Neural progenitor cell (in vitro differentiated cells): ENCODE measurements at regions not wholly inside any gene's neighbourhood (a gene's known extent, or its start where the extent isn't known, plus 50 kb on each side); places are given as distances from the start of the nearest gene placed in this dataset.

Experiments
- DNase-seq: peaks from one replicate; pipeline ENCODE4 v3.0.0-alpha.2; 2016; ENCODE audit warnings: low spot score
- H2AFZ ChIP-seq: fragments of 200-600 bp; sonication (generic); replicated peaks from 2 replicates; pipeline ENCODE4 v1.6.1; 2016; ENCODE audit warnings: antibody characterized with exemption
- H3F3A ChIP-seq: fragments of 200-600 bp; sonication (generic); 2 replicates; pipeline ENCODE4 v1.6.1; 2016; ENCODE audit warnings: antibody characterized with exemption, low read depth
- H3K27ac ChIP-seq: fragments of 200-600 bp; sonication (generic); 2 replicates; pipeline ENCODE4 v1.5.1; 2016; ENCODE audit warnings: mild to moderate bottlenecking
- H3K27me3 ChIP-seq: fragments of 200-600 bp; sonication (generic); 2 replicates; pipeline ENCODE4 v1.6.1; 2016; ENCODE audit warnings: mild to moderate bottlenecking, moderate library complexity
- H3K36me3 ChIP-seq: fragments of 200-600 bp; sonication (generic); 2 replicates; pipeline ENCODE4 v1.5.1; 2016
- H3K4me1 ChIP-seq: fragments of 200-600 bp; sonication (generic); 2 replicates; pipeline ENCODE4 v1.6.1; 2016; ENCODE audit warnings: mixed run types
- H3K4me2 ChIP-seq: fragments of 200-600 bp; sonication (generic); 2 replicates; pipeline ENCODE4 v1.6.1; 2016
- H3K4me3 ChIP-seq: fragments of 200-600 bp; sonication (generic); 2 replicates; pipeline ENCODE4 v1.5.1; 2016
- H3K79me2 ChIP-seq: fragments of 200-600 bp; sonication (generic); 2 replicates; pipeline ENCODE4 v1.6.1; 2016; ENCODE audit warnings: low read depth
- H3K9ac ChIP-seq: fragments of 200-600 bp; sonication (generic); 2 replicates; pipeline ENCODE4 v1.6.1; 2016
- H3K9me3 ChIP-seq: fragments of 200-600 bp; sonication (generic); 2 replicates; pipeline ENCODE4 v1.5.1; 2016; ENCODE audit warnings: low read depth
- H4K20me1 ChIP-seq: fragments of 200-600 bp; sonication (generic); 2 replicates; pipeline ENCODE4 v1.6.1; 2016; ENCODE audit warnings: low read depth
- H3K27ac Mint-ChIP-seq: 3 replicates; pipeline ENCODE4 v1.8.0; 2021; ENCODE audit warnings: mixed read lengths
- H3K27me3 Mint-ChIP-seq: 2 replicates; pipeline ENCODE4 v1.8.0; 2022; ENCODE audit warnings: low read depth, mild to moderate bottlenecking, inconsistent platforms, moderate library complexity, mixed read lengths; ENCODE audit not compliant: insufficient read depth
- H3K36me3 Mint-ChIP-seq: 3 replicates; pipeline ENCODE4 v1.8.0; 2021; ENCODE audit warnings: mixed read lengths
- H3K4me1 Mint-ChIP-seq: 3 replicates; pipeline ENCODE4 v1.8.0; 2021; ENCODE audit warnings: mixed read lengths
- H3K4me3 Mint-ChIP-seq: 3 replicates; pipeline ENCODE4 v1.8.0; 2021; ENCODE audit warnings: mild to moderate bottlenecking, moderate library complexity, mixed read lengths
- H3K9me3 Mint-ChIP-seq: 3 replicates; pipeline ENCODE4 v1.8.0; 2020; ENCODE audit warnings: mixed read lengths
- CTCF ChIP-seq: fragments of 200-600 bp; sonication (generic); IDR thresholded peaks from 2 replicates; pipeline ENCODE4 v1.5.1; 2017; ENCODE audit warnings: antibody characterized with exemption, mild to moderate bottlenecking
- EZH2 ChIP-seq: fragments of 200-600 bp; sonication (generic); IDR thresholded peaks from 2 replicates; pipeline ENCODE4 v1.6.1; 2017; ENCODE audit warnings: antibody characterized with exemption, mild to moderate bottlenecking, moderate library complexity
- EZH2phosphoT487 ChIP-seq: fragments of 200-600 bp; sonication (generic); IDR thresholded peaks from 2 replicates; pipeline ENCODE4 v1.6.1; 2017; ENCODE audit warnings: antibody characterized with exemption

- Histone ChIP-seq H3K9me3 (no peaks in the 10 kb centered on the region), H4K20me1 (no peaks in the 10 kb centered on the region), H3K36me3 (no peaks in the 10 kb centered on the region), H3K27ac (no peak overlapping the region), H3F3A (no peaks in the 10 kb centered on the region), H2AFZ (no peak overlapping the region), H3K4me3 (no peak overlapping the region), H3K27me3 (no peaks in the 10 kb centered on the region), H3K4me2 (no peak overlapping the region), H3K4me1 (no peaks in the 10 kb centered on the region), H3K9ac (no peak overlapping the region), H3K79me2 (no peaks in the 10 kb centered on the region)
- DNase-seq, result no peak
- Mint-ChIP-seq H3K27ac (no peak overlapping the region), H3K27me3 (no peaks in the 10 kb centered on the region), H3K4me1 (peaks cover 2% of the 10 kb centered on the region), H3K36me3 (no peaks in the 10 kb centered on the region), H3K4me3 (no peak overlapping the region), H3K9me3 (no peaks in the 10 kb centered on the region)
- TF ChIP-seq EZH2, result no peak
- no peak for TF ChIP-seq EZH2phosphoT487
- no peak for TF ChIP-seq CTCF
Observed at GRCh38 chr18:1657876-1658275, 753.2 kb downstream of the ADCYAP1 start.

GRCh38 chr18:1658908-1659566, 754.4 kb downstream of the ADCYAP1 start:
- H3K4me3 Mint-ChIP-seq, result no peak overlapping the region
- no peak for DNase-seq
- no peak overlapping the region for H3K27ac ChIP-seq
- H3K27me3 ChIP-seq, result no peaks in the 10 kb centered on the region
- no peak overlapping the region for H3K27ac Mint-ChIP-seq
- H3K27me3 Mint-ChIP-seq, result no peaks in the 10 kb centered on the region
- no peak overlapping the region for H3K4me3 ChIP-seq
- no peaks in the 10 kb centered on the region for H3K36me3 ChIP-seq
- no peaks in the 10 kb centered on the region for H3F3A ChIP-seq
- no peak overlapping the region for H3K9ac ChIP-seq
- TF ChIP-seq CTCF (no peak), EZH2phosphoT487 (no peak), EZH2 (no peak)
- H3K4me2 ChIP-seq, result no peak overlapping the region
- no peaks in the 10 kb centered on the region for H3K9me3 ChIP-seq
- no peaks in the 10 kb centered on the region for H4K20me1 ChIP-seq
- no peaks in the 10 kb centered on the region for H3K4me1 Mint-ChIP-seq
- no peaks in the 10 kb centered on the region for H3K79me2 ChIP-seq
- H3K36me3 Mint-ChIP-seq, result no peaks in the 10 kb centered on the region
- H3K4me1 ChIP-seq, result no peaks in the 10 kb centered on the region
- peak overlapping the region; percentile 31 for H2AFZ ChIP-seq
- no peaks in the 10 kb centered on the region for H3K9me3 Mint-ChIP-seq

- peak; percentile 88 for TF ChIP-seq CTCF
- no peak for TF ChIP-seq EZH2phosphoT487
- Histone ChIP-seq H3K79me2 (no peaks in the 10 kb centered on the region), H3K36me3 (no peaks in the 10 kb centered on the region), H3F3A (no peaks in the 10 kb centered on the region), H3K9ac (no peak overlapping the region), H3K4me3 (no peak overlapping the region), H2AFZ (no peak overlapping the region), H4K20me1 (no peaks in the 10 kb centered on the region), H3K9me3 (no peaks in the 10 kb centered on the region), H3K4me1 (no peaks in the 10 kb centered on the region), H3K27me3 (no peaks in the 10 kb centered on the region), H3K27ac (no peak overlapping the region), H3K4me2 (no peak overlapping the region)
- H3K4me3 Mint-ChIP-seq, result no peak overlapping the region
- DNase-seq, result peak; percentile 83
- no peaks in the 10 kb centered on the region for H3K27me3 Mint-ChIP-seq
- no peaks in the 10 kb centered on the region for H3K36me3 Mint-ChIP-seq
- no peaks in the 10 kb centered on the region for H3K4me1 Mint-ChIP-seq
- H3K27ac Mint-ChIP-seq, result no peak overlapping the region
- no peaks in the 10 kb centered on the region for H3K9me3 Mint-ChIP-seq
Observed at GRCh38 chr18:1663879-1664705, 759.4 kb downstream of the ADCYAP1 start.
